Lung (tissue), 11 donors: ENCODE measurements at regions not wholly inside any gene's neighbourhood (a gene's known extent, or its start where the extent isn't known, plus 50 kb on each side); places are given as distances from the start of the nearest gene placed in this dataset.

Source experiments
- ATAC-seq: fragments of 200-7000 bp; cut with Tn5 transposase; one replicate; pipeline ENCODE4 v1.9.1; 2020; ENCODE audit warnings: moderate number of reproducible peaks; ENCODE audit not compliant: insufficient read depth, low FRiP score
- DNase-seq, 3 donors: peaks; one replicate each; pipeline ENCODE4 v3.0.0-alpha.2; 2013 to 2017
- H3K27ac ChIP-seq, 2 donors: one replicate each; pipeline ENCODE4 v1.5.1; 2013; ENCODE audit warnings: mild to moderate bottlenecking in 2 of 2, moderate library complexity in 2 of 2, control low read depth in 1 of 2, inconsistent platforms in 1 of 2, low read depth in 1 of 2, low read length in 1 of 2
- H3K27me3 ChIP-seq, 3 donors: one replicate each; pipeline ENCODE4 v1.5.1; 2013; ENCODE audit warnings: low read length in 2 of 3; ENCODE audit not compliant: control insufficient read depth in 3 of 3, insufficient read depth in 3 of 3
- H3K36me3 ChIP-seq, 4 donors: one replicate each; pipeline ENCODE4 v1.5.1; 2013; ENCODE audit warnings: low read length in 4 of 4, mild to moderate bottlenecking in 1 of 4, moderate library complexity in 1 of 4; ENCODE audit not compliant: control insufficient read depth in 4 of 4, insufficient read depth in 4 of 4
- H3K4me1 ChIP-seq, 5 donors: one replicate each; pipeline ENCODE4 v1.5.1; 2013; ENCODE audit warnings: low read length in 5 of 5, mild to moderate bottlenecking in 2 of 5, moderate library complexity in 1 of 5; ENCODE audit not compliant: control insufficient read depth in 5 of 5, insufficient read depth in 5 of 5
- H3K4me3 ChIP-seq: one replicate; pipeline ENCODE4 v1.5.1; 2013; ENCODE audit warnings: mild to moderate bottlenecking, control low read depth, moderate library complexity
- H3K9ac ChIP-seq, 2 donors: one replicate each; pipeline ENCODE4 v1.5.1; 2013; ENCODE audit warnings: low read length in 2 of 2, control low read depth in 1 of 2; ENCODE audit not compliant: insufficient read depth in 1 of 2
- H3K9me3 ChIP-seq, 4 donors: one replicate each; pipeline ENCODE4 v1.5.1; 2013; ENCODE audit warnings: low read length in 3 of 4, mild to moderate bottlenecking in 1 of 4, moderate library complexity in 1 of 4; ENCODE audit not compliant: control insufficient read depth in 4 of 4, insufficient read depth in 3 of 4
- WGBS, 2 donors: extraction: QIAGEN DNeasy Blood & Tissue Kit; methylation state at CpG; one replicate each; pipeline ENCODE4 v1.1.7; 2013; 5-methylcytosine and 5-hydroxymethylcytosine counted together
- TF ChIP-seq, protein P1 (sequence below): IDR thresholded peaks from 2 replicates; pipeline ENCODE4 v1.5.1; 2012; ENCODE audit warnings: mild to moderate bottlenecking; ENCODE audit errors: control extremely low read depth, extremely low read depth
- donor health status: control.
- donor health status: control.
- donor health status: Bipolar disorder and iron deficiency.
- donor health status: healthy.
- donor health status: DM: yes; HTN: yes; CAD: no.

DNA sequence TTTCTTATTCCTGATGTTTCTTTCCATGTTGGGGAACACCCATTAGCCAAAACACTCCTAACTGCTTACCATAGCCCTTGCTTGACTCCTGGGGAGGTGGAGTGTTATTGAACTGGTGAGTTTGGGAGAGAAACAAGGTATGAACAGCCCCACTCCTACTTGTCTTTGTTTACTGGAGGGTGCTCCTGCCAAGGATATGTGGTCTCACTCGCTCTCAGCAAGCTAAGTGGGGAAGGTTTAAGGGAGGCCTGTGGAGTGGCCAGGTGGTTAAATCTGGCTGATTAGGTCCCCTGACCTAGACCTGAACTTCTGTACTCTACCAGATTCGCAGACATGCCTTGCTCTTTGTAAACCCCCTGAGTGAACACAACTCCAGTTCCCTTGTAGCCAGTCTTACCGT is 300.1 kb downstream of the PTEN start:
- H3K4me1 ChIP-seq: peaks cover 0 to 24% (median 5%) of the 10 kb centered on the region in 5 donors
- no peaks in the 10 kb centered on the region for H3K36me3 ChIP-seq
- H3K4me3 ChIP-seq: no peak overlapping the region
- ATAC-seq (no peak), DNase-seq (no peak)
- H3K9me3 ChIP-seq: no peaks in the 10 kb centered on the region
- H3K27ac ChIP-seq: no peak overlapping the region
- no peaks in the 10 kb centered on the region for H3K27me3 ChIP-seq
- TF ChIP-seq, protein P1, sequence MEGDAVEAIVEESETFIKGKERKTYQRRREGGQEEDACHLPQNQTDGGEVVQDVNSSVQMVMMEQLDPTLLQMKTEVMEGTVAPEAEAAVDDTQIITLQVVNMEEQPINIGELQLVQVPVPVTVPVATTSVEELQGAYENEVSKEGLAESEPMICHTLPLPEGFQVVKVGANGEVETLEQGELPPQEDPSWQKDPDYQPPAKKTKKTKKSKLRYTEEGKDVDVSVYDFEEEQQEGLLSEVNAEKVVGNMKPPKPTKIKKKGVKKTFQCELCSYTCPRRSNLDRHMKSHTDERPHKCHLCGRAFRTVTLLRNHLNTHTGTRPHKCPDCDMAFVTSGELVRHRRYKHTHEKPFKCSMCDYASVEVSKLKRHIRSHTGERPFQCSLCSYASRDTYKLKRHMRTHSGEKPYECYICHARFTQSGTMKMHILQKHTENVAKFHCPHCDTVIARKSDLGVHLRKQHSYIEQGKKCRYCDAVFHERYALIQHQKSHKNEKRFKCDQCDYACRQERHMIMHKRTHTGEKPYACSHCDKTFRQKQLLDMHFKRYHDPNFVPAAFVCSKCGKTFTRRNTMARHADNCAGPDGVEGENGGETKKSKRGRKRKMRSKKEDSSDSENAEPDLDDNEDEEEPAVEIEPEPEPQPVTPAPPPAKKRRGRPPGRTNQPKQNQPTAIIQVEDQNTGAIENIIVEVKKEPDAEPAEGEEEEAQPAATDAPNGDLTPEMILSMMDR: no peak
- H3K9ac ChIP-seq: no peak overlapping the region
- 73 to 84% methylated on average over 3 of the region's 3 CpGs for WGBS, 2 donors

- ATAC-seq (no peak), DNase-seq (no peak)
- Histone ChIP-seq H3K9me3 (no peaks in the 10 kb centered on the region), H3K27ac (no peak overlapping the region), H3K27me3 (no peaks in the 10 kb centered on the region), H3K36me3 (no peaks in the 10 kb centered on the region), H3K9ac (no peak overlapping the region), H3K4me1 (peaks cover 0 to 17% (median 5%) of the 10 kb centered on the region in 5 donors), H3K4me3 (no peak overlapping the region)
- TF ChIP-seq, protein P1: no peak
- 95 to 97% methylated on average over 1 of the region's 1 CpG for WGBS, 2 donors
Observed at GRCh38 chr10:88164471-88164870, 301.0 kb downstream of the PTEN start.

DNA sequence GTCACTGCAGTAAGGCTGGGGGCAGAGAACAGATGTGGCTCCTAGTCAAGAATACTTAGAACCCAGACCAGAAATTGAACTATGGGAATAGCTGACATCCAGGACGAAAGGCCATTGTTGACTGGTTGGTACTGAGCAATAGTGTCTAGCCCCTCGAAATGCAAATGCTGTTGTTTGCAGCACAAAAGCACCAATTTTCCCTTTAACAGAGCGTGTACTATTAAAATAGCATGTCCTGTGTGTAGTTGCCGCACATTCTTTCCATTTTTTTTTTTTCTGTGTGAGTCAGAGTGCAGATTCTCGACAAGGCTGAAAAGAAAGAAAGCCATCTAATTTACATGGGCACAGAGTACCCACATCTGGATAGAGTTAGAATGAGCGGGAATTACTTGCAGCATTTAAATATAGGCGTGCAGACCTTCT is 302.4 kb downstream of the PTEN start:
- H3K36me3 ChIP-seq: no peaks in the 10 kb centered on the region
- WGBS, 2 donors: 91 to 92% methylated on average over 7 of the region's 7 CpGs
- H3K9ac ChIP-seq: no peak overlapping the region
- DNase-seq (no peak), ATAC-seq (no peak)
- H3K4me1 ChIP-seq: peaks cover 0 to 14% (median 5%) of the 10 kb centered on the region in 5 donors
- H3K9me3 ChIP-seq: no peaks in the 10 kb centered on the region
- no peak overlapping the region for H3K27ac ChIP-seq
- H3K4me3 ChIP-seq: no peak overlapping the region
- TF ChIP-seq, protein P1: no peak
- no peaks in the 10 kb centered on the region for H3K27me3 ChIP-seq
